ENCODE measurements at regions not wholly inside any gene's neighbourhood (a gene's known extent, or its start where the extent isn't known, plus 50 kb on each side); places are given as distances from the start of the nearest gene placed in this dataset.

DNA sequence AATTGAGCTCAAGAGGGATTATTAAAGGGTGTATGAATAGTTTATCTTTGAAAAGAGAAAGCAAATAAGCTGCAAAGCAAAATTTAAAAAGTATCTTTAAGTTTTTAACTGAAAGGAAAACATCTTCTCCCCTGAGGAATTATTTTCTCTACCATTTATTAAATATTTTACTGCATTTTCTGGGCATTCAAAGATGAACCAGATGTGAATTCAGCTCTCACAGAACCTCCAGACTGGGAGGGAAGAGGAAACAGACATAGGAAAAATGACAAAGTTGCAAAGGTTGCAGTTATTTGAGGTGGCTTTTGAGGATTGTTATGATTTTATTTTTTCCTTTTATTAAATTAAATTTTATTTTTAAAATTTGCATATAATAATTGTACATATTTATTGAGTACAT lies 122.7 kb upstream of the SESN3 start:
- DNase-seq (ENCODE audit: low read depth): no peak

DNA sequence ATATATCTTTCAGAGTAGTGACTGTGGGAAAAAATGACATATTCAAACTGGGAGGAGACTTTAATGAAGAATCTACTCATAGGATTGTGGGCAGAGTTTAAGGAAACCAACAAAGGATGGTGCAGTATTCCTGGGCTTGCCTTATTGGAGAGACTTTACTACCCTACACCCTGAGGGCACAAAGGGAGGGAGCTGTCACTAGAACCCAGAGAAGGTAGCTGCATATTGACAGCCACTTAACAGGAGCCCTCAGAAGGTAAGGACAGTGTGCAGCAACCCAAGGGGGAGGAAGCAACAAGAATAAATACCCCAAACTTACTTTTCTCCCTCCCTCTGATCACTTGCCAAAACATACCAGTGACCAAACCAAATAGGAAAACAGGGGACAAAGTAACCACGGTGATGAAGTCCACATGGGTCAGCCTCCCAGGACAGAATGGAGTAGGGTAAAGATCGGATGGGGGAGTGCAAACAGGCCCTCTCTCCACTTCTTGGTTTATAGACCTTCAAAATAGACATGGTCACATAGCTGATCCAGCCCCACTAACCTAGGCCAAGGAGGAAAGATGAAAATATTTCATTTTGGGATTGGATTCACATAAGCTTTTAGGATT lies 121.8 kb upstream of the SESN3 start:
- no peak for DNase-seq (ENCODE audit: low read depth)

DNA sequence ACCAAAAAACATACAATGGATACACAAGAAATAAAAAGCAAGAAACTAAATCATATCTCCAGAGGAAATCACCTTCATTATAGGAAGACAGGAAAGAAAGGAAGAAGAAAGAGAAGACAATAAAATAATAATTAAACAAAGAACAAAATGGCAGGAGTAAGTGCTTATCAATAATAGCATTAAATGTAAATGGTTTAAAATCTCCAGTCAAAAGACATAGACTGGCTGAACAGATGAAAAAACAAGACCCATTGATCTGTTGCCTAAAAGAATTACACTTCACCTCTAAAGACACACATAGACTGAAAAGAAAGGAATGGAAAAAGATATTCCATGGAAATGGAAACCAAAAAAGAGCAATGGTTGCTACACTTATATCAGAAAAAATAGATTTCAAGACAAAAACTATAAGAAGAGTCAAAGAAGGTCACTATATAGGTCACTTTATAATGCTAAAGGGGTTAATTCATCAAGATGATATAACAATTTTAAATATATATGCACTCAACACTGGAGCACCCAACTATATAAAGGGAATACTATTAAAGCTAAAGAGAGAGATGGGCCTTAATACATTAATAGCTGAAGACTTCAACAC lies 118.4 kb upstream of the SESN3 start:
- DNase-seq (ENCODE audit: low read depth): no peak

DNA sequence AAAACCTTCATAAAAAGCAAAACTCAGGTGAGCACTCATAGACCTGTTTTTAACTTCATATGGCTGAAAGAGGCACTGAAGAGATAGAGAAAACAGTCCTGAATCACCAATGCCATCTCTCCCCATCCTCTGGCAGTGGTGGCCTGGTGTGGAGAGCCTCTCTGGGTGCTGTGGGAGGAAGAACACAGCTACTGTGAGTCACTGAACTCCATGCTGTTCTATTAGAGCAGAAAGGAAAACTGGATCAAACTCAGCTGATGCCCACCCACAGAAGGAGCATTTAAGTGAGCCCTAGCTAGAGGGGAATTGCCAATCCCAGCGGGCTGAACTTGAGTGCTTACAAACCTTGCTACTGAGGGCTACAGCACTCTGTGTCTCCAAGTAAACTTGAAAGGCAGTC lies 115.3 kb upstream of the SESN3 start:
- no peak for DNase-seq (ENCODE audit: low read depth)

DNA sequence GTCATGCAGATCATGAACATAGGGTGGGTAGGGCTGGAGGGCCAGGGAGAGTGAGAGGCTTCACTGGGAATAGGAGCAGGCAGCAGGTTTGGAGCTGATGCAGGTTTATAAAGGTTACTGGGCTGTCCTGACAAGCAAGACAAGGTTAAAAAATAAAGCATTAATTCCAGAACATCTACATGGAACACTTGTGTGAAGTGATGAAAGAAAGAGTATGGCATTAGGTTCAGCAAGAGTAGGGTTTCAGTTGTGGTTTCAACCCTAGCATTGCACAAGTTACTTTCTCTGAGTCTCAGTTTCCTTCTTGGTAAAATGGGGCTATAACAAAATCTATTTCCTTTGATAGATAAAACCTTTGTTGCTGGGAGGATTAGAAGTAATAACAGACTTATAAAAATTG lies 114.6 kb upstream of the SESN3 start:
- DNase-seq (ENCODE audit: low read depth): no peak

DNA sequence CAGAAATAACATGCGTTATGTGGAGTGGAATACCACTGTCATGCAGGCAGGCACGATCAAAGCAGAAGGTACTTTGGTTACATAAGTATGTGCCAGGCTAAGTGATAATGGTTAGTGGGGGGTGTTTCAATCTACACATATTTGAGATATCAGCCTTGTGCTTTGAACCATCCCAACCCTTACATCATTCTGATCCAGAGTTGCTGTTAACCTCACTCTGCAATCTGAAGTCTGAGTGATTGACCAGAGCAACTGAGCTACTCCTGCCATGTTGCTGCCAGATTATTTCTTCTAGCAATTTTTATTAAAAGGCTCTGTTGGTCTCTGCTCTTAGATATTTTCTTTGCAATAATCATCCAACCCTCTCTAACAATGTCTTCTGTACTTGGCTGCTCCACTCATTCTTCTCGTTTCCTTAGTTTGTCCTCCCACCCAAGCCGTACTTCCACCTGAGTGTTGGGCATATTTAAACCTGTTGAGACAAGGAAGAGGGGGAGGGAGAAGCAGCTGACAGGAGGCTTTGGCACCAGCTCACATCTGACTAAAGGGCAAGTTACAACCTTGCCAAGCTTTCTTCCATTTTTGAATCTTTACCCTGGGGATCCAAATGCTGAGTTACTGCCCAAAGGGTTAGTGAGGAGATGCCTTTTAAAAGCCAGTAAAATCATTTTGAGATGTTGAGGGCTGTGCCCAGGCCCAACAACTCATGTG lies 114.1 kb upstream of the SESN3 start:
- no peak for DNase-seq (ENCODE audit: low read depth)

DNA sequence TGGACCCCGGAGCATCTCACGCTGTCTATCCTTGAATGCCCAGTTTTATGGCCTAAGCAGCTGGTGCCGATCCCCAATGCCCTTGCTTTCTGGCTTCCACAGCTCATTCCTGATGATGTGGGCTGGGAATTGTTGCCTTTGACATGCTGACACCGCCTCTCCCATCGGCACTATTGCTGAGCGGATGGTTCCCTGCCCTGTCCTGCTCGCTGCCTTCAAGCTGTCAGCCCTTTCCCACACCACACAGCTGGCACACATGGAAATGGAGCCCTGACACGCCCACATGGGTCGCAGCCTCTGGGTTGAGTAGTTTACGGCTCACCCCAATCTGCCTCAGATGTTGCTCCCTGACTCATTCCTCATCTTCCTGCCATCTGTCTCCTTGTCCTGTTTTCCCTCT lies 110.2 kb upstream of the SESN3 start:
- DNase-seq (ENCODE audit: low read depth): no peak

DNA sequence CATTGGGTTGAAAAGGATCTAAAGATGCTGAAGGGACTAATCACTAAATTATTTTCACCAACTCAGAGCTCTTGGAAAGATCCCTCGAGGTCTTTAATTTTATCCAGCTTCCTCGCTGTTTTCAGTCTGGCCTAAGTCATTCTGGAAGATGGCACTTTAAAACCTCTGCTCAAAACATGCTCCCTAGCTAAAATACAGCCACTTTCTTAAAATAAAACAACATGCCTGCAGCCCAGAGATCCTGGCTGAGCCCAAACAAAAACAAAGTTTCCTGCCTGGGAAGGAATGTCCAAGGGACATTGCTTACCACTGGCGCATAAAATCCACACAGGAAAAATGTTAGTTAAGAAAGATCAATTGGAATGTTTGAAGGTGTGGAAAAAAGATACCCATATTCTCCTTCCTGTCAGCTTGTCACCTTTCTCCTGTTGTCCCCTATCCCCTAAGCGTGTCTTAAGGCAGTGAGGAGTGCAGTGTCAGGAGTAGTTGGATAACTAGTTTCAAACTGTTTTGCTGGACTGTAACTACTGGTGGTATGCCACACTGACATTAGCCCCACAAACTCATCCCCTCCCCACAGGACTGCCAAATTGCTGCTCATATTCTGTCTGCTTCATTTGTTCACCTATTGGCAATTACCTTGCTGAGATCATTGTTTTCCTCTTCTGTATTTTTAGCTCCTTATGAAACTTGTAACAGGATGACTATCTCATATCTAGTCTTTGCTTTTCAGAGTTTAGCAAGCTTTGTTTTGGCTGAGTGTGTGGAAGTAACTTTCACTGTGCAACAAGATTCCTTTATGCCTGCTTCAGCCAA lies 108.3 kb upstream of the SESN3 start:
- no peak for DNase-seq (ENCODE audit: low read depth)

DNA sequence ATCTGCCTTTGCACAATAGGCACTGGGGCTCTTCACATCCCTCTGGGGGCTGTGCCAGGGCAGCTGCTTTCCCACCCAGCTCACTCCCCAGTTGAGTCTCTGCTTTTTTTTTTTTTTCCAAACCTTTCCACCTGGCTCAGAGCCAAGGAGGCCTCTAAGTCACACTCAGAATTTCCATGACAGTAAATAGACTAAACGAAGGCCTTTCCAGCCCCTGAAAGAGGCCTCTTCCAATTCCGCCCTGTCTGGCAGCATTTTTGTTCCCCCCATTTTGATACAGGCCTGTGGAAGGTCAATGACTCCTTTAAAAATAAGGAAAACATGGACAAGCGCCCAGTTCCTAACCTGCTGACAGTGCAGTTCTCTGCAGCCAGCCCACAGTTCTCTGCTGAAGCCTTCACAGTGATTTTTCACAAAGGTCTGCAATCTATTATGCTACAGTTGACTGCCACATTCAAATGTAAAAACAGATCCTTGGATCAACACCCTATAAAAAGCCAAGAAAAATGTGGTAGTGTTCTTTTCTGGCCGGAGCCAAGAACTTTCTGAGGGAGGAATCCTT lies 107.5 kb upstream of the SESN3 start:
- DNase-seq (ENCODE audit: low read depth): no peak

DNA sequence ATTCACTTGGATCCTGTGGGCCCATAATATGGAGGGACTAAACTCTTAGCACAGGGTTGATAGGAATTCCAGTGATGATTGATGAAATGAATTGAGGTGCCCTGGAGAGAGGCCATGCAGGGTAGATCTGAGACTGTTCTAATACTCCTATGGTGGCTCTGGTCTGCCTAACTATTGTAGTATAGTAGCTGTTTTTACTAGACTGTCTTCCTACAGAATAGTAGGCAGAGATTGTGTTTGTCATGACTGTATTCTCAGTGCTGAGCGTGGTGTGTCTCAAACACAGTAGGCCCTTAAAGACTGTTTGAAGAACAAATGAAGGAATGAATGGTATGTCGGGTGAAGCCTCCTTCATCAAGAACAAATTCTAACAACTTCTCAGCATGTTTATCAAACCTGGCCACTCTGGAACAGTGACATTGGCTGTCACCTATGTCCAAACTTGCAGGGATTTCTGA lies 107.0 kb upstream of the SESN3 start:
- no peak for DNase-seq (ENCODE audit: low read depth)

DNA sequence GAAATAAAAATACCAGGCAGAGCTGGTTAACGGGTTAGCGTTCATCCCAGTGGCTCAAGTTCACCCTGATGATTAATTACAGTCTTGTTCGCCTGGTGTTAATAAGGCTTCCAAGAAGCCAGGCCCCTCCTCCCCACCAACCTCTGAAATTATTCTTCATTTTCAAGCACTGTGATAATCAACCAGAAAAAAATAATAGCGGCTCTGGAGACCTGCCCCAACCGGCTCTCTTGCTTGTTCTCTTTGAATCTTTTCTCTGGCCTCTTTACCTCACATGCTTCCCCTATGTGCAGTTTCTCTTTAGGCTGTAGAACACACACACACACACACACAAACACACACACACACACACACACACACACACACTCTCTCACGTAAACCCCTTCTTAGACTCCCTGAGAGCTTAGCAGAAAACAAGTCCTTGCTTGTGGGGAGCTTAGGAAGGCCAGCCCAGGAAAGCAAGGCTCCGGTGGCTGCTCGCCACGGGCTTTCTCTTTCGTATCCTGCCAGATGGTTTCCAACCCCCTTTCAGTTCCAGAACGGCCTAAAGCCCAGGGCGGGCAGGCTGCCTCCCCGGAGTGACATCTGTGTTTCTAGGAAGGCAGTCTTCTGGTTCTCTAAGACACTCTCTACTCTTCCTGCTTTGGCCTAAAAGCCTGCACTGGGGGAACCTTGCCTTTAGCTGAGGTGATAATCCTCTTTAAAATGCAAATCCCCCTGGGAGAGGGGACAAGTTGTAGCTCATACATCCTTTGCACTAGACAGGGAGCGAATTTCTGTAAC lies 106.4 kb upstream of the SESN3 start:
- DNase-seq (ENCODE audit: low read depth): no peak

DNA sequence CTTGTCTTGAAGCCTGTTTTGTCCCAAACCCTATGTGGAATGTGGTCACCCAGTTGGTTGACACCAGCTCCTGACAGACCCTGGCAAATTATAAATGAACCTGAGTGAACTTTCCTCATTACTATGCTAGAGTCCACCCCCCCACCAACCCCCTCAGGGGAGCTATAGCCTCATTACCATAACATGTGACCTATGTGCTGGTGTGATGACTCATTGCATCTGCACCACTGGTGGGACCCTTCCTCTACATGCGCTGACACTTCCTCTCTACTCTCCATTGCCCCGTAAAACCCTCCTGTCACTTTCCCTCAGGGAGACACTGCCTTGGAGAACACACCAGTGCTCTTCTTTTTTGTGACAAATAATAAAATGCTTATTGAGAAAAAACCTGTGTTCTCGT lies 105.0 kb upstream of the SESN3 start:
- DNase-seq (ENCODE audit: low read depth): no peak

DNA sequence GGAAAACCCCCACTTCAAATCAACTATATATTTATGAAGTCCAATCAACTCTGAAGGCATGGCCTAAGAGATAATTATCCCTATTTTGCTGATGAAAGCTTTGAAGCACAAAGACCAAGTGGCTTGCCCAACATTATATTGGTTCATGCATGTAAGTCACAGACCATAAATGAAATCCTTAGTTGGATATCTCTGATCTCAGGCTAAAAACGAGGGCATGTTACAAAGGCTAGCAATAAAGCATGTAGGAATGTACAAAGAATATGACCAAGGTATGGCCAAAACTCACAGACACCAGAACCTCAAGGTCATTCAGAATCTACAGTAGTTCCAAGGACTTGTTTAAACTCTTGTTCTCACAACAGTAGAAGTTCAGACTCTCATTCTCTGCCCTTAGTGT lies 100.2 kb upstream of the SESN3 start:
- DNase-seq (ENCODE audit: low read depth): no peak

DNA sequence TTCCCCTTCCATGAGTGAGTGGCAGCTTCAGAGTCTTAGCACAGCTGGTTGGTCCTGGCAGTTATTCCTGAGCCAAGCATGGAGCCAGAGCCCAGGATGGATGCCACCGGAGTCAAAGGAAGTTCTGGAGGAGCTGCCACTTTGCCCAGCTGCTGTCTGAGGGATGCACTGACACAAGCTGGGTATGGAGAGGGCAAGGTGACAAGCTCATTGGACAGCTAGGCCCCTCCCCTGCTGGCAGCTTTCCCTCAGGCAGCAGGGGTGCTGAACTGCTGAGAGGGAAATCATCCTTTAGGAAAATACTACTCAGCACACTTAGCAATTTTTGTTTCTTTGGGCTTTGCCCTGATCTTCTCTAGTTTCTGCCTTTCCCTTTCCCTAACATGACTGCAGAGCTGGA lies 99.3 kb upstream of the SESN3 start:
- DNase-seq (ENCODE audit: low read depth): no peak

DNA sequence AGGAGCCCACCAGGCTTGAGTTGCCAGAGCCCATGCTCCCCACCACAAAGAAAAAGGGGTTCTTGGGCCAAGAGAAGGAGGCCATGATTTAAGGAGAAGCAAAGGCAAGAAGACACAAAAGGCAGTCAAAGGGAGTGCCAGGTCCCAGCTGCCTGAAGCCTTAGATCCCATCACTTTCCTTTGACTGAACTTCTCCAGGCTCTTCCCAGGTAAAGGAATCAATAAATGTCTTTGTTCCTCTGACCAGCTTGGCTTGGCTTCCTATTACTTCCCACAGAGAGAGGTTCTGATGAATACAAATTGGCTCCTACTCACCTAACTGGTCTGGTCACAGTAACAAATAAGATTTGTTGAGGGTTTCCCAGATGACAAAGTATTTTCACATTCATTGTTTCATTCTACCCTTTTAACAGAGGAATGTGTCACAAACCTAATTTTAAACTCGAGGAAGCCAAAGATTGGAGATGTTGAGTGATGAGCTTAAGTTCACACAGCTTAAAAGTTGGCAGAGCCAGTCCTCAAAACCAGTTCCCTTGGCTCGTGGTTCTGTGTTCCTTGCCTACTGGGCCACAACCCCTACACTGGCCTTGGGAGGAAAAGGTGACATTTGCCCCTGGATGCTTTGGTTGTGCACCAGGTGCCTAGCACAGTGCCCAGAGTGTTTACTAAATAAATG lies 96.4 kb upstream of the SESN3 start:
- DNase-seq (ENCODE audit: low read depth): no peak

DNA sequence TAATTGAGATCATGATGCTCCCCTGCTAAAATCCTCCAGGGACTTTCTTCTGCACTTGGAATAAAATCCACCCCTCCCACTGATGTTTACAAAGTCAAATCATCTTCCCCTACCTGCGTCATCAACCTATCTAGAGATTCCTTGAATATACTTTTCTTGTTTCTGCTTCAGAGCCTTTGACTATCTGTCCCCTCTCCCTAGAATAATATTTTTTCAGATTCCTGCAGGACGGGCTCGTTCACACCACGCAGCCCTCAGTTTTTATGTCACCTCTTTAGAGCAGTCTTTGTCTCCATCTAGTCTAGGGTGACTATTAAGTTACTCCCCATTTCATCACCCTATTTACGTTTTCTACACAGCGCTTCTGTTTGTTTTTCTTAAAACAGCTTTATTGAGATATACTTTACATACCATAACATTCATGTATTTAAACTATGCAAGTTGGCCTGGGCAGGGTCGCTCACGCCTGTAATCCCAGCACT lies 94.8 kb upstream of the SESN3 start:
- no peak for DNase-seq (ENCODE audit: low read depth)

DNA sequence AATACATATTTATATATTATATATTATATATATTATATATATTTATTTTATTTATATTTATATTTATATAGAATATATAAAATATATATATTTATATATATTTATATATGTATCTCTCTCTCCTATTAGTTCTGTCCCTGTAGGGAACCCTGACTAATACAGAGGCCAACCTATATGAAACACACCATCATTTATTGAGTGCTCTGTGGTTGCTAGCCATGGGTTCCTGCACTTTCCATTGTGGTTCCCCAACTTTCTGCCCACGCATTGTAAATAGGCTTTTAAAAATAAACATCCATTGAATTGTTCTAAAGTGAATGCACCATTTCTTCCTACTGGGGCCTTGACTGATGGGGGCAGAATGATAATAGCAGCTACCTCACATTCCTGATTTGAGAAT lies 93.8 kb upstream of the SESN3 start:
- DNase-seq (ENCODE audit: low read depth): no peak

DNA sequence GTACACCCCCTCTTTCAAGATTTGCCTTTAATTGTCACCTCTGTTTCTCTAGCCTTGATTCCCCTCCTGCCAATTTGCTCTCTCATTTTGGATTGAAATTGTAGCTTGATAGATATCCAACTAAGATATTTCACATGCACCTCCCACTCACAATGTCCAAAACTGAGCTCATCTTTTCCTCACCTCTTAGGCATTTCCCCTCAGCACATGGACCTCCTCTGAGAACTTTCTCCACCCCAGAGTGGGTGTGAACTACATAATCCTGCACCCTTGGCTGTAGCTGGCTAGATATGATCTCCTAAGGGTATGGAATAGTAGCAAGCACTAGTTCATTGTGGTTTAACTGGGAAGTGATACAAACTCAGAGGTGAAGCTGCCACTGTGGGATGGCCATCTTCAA lies 91.5 kb upstream of the SESN3 start:
- DNase-seq (ENCODE audit: low read depth): no peak

DNA sequence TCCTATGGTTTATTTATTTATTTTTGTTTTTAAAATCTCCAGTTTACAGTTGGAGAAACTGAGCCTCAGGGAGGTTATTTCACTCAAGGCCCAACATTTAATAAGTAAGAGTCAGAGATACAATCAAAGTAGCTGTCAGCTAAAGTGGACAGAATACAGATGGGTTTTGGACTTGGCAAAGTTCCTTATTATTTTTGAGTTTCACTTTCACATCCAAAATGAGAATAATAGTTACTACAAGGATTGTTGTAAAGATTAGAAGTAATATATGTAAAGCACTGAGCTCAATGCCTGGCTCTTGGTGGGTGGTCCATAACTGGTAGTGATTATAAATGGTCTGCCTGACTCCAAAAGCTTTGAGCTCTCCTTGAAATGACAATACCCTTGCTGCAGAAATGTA lies 87.5 kb upstream of the SESN3 start:
- no peak for DNase-seq (ENCODE audit: low read depth)

DNA sequence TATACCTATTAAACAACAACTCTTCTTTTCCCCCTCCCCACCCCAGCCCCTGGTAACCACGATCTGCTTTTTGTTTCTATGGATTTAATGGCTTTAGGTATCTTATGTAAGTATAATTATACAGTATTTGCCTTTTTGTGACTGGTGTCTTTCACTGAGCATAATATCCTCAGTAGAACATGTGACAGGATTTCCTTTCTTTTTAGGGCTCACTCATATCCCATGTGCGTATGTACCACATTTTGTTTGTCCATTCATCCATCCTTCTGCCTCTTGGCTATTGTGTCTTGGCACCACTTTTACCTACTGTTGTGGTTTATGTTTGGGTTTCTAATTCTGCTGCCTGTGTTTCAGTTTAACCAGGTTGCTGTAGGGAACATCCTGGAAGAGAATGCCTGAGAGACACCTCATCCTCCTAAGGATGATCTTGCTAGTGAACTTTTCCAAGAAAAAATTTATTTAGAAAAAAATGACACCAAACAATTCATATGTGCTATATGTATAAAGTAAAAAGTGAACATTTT lies 77.6 kb upstream of the SESN3 start:
- no peak for DNase-seq (ENCODE audit: low read depth)

DNA sequence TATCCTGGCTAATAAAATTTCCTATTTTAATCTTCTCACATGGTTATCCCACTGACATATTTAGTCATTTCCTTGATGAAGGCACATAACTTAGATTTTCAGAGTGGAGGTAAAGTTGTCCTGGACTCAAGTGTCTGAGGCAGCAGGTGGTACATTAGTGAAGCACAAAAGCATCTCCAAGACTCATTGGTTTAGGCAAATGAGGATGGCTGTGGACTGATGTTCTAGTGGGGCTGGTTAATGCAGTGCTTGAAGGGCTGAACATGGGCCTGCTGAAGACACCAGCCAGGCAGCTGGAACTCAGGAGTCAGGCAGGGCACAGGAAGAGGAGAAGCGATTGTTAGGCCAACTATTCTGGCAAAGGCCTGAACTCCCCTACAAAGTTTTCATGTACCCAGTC lies 76.3 kb upstream of the SESN3 start:
- DNase-seq (ENCODE audit: low read depth): no peak

Measured in GM04503 (cell line).